Posterior vena cava (tissue), 2 donors: ENCODE measurements at regions not wholly inside any gene's neighbourhood (a gene's known extent, or its start where the extent isn't known, plus 50 kb on each side); places are given as distances from the start of the nearest gene placed in this dataset.

Experiments used
- DNase-seq: peaks from one replicate; pipeline ENCODE4 v3.0.0-alpha.2; 2020; ENCODE audit warnings: low spot score
- intact Hi-C, 2 donors: fragments of 100-400 bp; cut with DNase I; formaldehyde crosslinking; loops; one replicate each; pipeline versions ENCODE4 v1.14.1 to v1.14.2; 2022 to 2023
- donor health status: DM: yes; HTN: yes; CAD: no.
- donor health status: DM: yes; HTN: yes; CAD: no.

GRCh38 chr14:42565556-42565955 lies 958.9 kb downstream of the LRFN5 start:
- DNase-seq, result no peak
- intact Hi-C loops, result no loop called here

DNA sequence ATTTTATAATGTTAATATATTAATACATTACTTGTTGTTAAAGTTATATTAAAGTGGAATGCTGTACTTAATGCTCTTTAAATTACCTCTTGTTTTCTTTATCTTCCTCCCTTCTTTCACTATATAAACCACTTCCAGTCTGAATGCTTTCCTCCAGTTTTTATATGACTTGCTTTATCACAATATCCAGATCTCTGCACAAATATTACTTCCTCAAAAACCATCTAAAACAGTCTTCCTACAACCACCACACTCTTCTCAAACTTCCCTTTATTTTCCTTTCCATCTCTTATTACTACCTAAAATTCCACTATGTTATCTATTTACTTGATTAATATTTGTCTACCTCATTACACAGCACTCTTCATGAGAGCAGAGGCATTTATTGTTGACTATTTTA lies 956.6 kb downstream of the LRFN5 start:
- DNase-seq, result no peak
- intact Hi-C loops, result no loop called here

- intact Hi-C loops, result no loop called here
- no peak for DNase-seq
Measured at GRCh38 chr14:42556551-42556950, 949.9 kb downstream of the LRFN5 start.

- intact Hi-C loops, result no loop called here
- no peak for DNase-seq
Measured at GRCh38 chr14:42555365-42555764, 948.7 kb downstream of the LRFN5 start.

DNA sequence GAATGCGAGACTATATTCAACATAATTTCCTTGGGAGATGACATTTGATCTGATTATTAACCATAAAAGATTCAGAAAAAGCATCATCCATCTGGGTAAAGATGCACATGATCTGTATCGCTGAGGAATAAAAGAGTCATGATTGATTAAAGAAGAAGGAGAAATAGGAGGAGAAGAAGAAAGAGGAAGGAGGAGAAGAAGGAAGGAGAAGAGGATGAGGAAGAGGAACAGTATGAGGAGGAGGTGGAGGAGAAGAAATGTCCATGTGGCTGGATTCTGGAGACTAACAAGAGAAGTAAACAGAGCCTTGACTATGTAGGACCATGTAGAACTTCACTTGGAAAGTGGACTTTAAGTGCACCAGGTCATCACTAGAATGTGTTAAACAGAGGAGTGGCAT lies 947.4 kb downstream of the LRFN5 start:
- intact Hi-C loops, result no loop called here

GRCh38 chr14:42550310-42550709 lies 943.6 kb downstream of the LRFN5 start:
- intact Hi-C loops, result no loop called here
- DNase-seq, result no peak

More for the DNA sequence above, 947.4 kb downstream of the LRFN5 start:
- DNase-seq, result no peak

DNA sequence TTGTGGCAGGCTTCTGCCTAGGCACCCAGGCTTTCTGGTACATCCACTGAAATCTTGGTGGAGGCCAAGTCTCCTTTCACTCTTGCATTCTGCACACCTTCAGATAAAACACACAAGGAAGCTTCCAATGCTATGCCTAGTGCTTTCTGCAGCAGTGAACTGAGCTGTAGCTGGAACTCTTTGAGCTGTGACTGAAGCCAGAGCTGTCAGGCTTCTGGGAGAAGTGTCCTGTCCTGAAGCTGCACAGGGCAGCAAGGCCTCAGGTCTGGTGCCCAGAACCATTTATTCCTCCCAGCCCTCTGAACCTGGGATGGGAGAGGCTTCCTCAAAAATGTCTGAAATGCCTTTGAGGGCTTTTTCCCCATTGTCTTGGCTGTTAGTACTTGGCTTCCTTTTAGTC lies 941.7 kb downstream of the LRFN5 start:
- DNase-seq, result no peak

DNA sequence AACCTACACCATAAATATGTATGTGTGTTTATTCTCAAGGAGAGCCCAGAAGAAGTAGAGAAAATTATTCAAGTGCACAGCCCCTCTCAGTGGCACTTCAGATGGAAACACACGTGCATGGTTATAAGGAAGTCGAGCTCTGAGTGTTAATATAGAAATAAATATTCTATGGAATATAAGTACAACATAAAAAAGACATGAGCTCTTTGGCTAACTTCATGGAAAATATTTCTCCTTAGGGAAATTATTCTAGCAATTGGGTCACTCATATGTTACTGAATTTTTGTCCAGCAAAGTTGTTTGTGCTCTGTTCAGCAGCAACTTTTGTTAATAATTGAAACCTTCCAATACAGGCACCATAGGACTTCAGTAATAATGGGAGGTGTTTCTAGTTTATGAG lies 939.0 kb downstream of the LRFN5 start:
- DNase-seq, result no peak
- intact Hi-C loops, result no loop called here

More for the DNA sequence above, 941.7 kb downstream of the LRFN5 start:
- intact Hi-C loops, result no loop called here

DNA sequence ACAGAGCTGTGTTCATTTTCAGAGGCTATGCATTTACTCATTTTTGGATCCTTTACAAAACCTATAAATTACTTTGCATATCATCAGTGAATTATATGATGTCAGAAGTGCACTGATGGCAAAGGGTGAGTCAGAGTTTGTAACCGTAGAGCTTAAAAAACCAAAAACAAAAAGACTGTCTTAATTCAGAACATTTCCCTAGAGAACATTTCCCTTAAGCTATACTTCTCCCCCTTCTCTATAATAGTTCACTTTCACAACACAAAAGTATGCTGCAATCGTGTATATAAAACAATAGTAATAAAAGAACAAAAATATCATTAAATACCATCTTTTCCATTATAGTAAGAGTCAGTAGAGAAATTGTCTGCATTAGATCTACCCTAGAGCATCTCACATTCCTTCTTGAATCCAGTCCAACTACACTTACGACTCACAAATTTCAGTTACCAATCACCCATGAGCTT lies 934.9 kb downstream of the LRFN5 start:
- DNase-seq, result no peak
- intact Hi-C loops, result no loop called here

GRCh38 chr14:42535397-42535796 lies 928.7 kb downstream of the LRFN5 start:
- intact Hi-C loops, result no loop called here
- no peak for DNase-seq

DNA sequence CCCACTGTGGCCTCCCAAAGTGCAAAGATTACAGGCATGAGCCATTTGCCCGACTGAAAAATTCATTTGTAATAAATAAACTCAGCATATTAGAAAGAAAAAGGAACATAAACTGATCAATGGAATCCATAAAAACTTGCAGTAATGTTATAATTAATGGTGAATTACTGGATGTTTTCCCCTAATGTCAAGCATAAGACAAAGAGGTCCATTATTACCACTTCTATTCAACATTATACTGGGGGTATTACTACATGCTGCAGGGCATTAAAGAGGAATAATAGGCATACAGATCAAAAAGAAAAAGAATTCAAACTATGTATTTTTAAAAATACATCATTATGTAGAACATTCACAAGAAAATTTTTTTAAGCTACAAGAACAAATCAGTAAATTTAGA lies 926.8 kb downstream of the LRFN5 start:
- DNase-seq, result no peak
- intact Hi-C loops, result no loop called here

GRCh38 chr14:42532194-42532593 lies 925.5 kb downstream of the LRFN5 start:
- intact Hi-C loops, result no loop called here
- no peak for DNase-seq

DNA sequence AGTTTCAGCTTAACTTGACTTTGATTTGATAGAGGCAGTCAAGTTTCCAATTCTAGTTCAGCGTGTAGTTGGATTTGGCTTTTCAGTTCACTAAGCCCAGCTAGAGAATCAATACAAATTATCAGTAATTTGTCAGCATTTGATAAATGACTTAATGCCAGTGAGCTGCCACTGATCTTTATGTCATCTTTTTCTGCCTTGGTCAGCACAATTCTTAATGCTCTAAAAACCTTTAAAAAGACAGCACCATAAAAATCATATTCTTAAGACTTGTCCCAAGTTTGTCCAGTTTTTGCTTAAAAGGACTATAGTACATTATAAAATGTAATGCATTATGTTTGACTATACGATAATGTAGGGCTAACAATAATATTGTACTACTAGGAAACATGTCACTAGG lies 920.5 kb downstream of the LRFN5 start:
- intact Hi-C loops, result no loop called here

DNA sequence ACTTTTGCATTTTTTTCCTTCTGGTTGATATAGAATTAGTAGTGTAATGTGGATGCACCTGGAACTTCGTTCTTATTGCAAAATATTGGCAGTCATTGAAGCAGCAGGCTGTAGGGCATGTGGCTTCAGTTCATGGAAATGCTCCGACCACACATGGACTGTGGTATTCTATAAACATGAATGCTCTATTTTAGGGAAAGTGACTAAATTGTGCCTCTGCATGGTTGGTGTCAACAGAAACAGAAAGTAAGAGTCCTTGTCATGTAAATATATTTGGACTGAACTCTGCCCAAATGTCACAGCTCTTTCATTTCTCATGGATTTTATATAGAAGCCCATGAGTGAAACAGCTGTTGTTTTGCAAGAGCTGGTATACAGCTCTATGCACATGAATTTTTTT lies 917.0 kb downstream of the LRFN5 start:
- no peak for DNase-seq
- intact Hi-C loops, result no loop called here

More for the DNA sequence above, 920.5 kb downstream of the LRFN5 start:
- DNase-seq, result no peak

DNA sequence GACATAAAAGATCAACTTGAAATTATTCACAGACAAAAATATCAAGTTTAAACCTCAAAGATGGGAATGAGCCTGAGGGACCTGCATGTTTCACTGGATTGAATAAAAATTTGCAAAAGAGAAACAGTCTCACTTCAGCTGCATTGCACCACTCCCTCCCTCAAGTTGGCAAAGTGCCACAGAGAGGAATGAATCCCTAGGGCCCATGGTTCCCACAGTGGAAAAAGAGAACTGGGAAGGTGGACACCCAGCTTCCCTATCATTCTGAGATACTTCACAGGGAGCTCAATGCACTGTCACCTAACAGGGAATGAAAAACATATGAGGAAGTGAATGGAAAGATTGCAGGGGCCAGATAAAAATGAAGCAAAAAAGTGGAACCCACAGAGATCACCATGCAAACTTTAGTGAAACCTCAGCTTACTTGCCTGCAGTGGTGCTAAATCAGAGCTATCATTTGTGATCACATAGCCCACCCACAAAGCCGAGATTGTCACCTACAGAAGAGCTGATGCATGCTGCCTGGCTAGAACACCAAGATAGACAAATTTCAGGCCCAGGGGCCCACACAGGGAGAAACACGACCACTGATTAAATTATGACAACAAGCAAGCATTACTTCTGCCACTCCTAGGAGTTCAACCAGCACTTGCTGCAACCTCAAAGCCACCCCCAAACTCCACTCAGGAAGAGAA lies 911.3 kb downstream of the LRFN5 start:
- intact Hi-C loops, result no loop called here
- no peak for DNase-seq

- DNase-seq, result no peak
- intact Hi-C loops, result no loop called here
Measured at GRCh38 chr14:42513837-42514236, 907.2 kb downstream of the LRFN5 start.

DNA sequence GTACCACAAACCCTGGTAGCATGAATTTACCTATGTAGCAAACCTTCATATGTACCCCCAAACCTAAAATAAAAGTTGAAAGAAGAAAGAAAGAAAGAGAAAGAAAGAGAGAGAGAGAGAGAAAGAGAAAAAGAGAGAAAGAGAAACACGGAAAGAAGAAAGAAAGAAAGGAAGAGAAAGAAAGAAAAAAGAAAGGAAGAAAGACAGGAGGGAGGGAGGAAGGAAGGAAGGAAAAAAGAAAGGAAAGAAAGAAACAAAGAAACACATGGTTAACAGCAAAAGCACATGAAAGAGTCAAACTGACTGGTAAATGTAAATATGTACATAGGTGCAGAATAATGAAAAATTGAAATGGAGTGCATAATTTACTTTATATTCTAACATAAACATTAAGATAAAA lies 903.4 kb downstream of the LRFN5 start:
- intact Hi-C loops, result no loop called here
- no peak for DNase-seq

DNA sequence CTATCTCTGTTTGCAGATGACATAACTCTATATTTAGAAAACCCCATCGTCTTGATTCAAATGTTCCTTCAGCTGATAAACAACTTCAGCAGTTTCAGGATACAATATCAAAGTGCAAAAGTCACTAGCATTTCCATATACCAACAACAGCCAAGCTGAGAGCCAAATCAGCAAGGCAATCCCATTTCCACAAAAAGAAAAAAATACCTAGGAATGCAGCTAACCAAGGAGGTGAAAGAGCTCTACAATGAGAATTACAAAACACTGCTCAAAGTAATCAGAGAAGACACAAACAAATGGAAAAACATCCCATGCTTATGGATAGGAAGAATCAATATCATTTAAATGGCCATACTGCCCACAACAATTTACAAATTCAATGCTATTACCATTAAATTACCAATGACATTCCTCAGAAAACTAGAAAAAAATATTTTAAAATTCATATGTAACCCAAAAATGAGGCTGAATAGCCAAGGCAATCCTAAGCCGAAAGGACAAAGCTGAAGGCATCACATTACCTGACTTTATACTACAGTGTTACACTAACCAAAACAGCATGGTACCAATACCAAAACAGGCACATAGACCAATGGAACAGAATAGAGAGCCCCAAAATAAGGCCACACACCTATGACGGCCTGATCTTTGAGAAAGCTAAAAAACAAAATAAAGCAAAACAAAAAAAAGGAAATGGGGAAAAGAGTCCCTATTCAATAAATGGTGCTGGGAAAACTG lies 901.7 kb downstream of the LRFN5 start:
- intact Hi-C loops, result no loop called here
- DNase-seq, result no peak

GRCh38 chr14:42504433-42504832 lies 897.8 kb downstream of the LRFN5 start:
- intact Hi-C loops, result no loop called here
- no peak for DNase-seq

GRCh38 chr14:42499137-42499536 lies 892.5 kb downstream of the LRFN5 start:
- no peak for DNase-seq
- intact Hi-C loops, result no loop called here

DNA sequence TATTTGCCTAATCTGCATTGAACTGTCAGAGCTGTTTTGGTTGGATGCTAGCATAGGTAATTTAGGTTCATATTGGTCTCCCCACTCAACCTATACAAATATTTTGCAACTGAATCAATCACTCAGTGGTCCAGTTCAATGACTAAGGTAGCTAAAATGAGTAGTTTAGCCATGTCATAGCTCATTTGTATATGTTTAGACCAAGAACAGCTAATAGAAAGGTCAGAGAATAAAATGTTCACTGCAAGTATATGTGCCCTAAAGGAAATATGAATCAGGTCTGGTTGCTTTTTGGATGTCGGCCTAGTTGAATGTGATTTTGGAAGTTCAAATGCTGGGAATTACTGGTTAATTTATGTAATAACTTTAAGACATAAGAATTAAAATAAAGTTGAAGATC lies 883.9 kb downstream of the LRFN5 start:
- intact Hi-C loops, result no loop called here
- no peak for DNase-seq
